ENCODE measurements at regions not wholly inside any gene's neighbourhood (a gene's known extent, or its start where the extent isn't known, plus 50 kb on each side); places are given as distances from the start of the nearest gene placed in this dataset.

GRCh38 chr1:87840767-87841166 lies 512.1 kb downstream of the LMO4 start:
- intact Hi-C loops (cut with micrococcal nuclease; ENCODE audit: unreplicated experiment), result no loop called here

GRCh38 chr1:87841332-87841731 lies 512.7 kb downstream of the LMO4 start:
- Histone ChIP-seq H3K4me1 (ENCODE audit: insufficient read depth, low read length, poor library complexity, severe bottlenecking) (no peaks in the 10 kb centered on the region), H3K4me2 (ENCODE audit: low read length) (no peak overlapping the region), H3K36me3 (ENCODE audit: insufficient read depth, low read length) (no peaks in the 10 kb centered on the region), H3K79me2 (ENCODE audit: insufficient read depth, low read depth, low read length) (no peaks in the 10 kb centered on the region), H3K9me2 (ENCODE audit: insufficient read depth, low read length) (no peaks in the 10 kb centered on the region), H2AFZ (ENCODE audit: low read length) (no peak overlapping the region), H4K20me1 (ENCODE audit: insufficient read depth, low read length) (no peaks in the 10 kb centered on the region), H3K4me3 (ENCODE audit: low read depth, low read length, poor library complexity, severe bottlenecking) (no peak overlapping the region), H3K27ac (ENCODE audit: low read depth, low read length, poor library complexity, severe bottlenecking) (no peak overlapping the region), H3K9me3 (ENCODE audit: low read length) (no peaks in the 10 kb centered on the region)
- BruUV-seq (replicated peaks), result no TSS peak
- intact Hi-C loops (cut with micrococcal nuclease; ENCODE audit: unreplicated experiment), result no loop called here
- DNase-seq (ENCODE audit: low spot score), result no peak
- POLR2A ChIA-PET, result no interaction called here
- CTCF ChIA-PET (ENCODE audit: unreplicated experiment), result no interaction called here
- TF ChIP-seq CTCF (conservative IDR thresholded peaks at IDR 0.05; ENCODE audit: low read length), result no peak
- TF ChIP-seq EZH2phosphoT487 (IDR thresholded peaks at IDR 0.05; ENCODE audit: borderline replicate concordance, low read depth, low read length), result no peak

More at GRCh38 chr1:87840767-87841166, 512.1 kb downstream of the LMO4 start:
- no peak for DNase-seq (ENCODE audit: low spot score)
- Histone ChIP-seq H4K20me1 (ENCODE audit: insufficient read depth, low read length) (no peaks in the 10 kb centered on the region), H2AFZ (ENCODE audit: low read length) (no peak overlapping the region), H3K4me3 (ENCODE audit: low read depth, low read length, poor library complexity, severe bottlenecking) (no peak overlapping the region), H3K4me1 (ENCODE audit: insufficient read depth, low read length, poor library complexity, severe bottlenecking) (no peaks in the 10 kb centered on the region), H3K4me2 (ENCODE audit: low read length) (no peak overlapping the region), H3K9me2 (ENCODE audit: insufficient read depth, low read length) (no peaks in the 10 kb centered on the region), H3K79me2 (ENCODE audit: insufficient read depth, low read depth, low read length) (no peaks in the 10 kb centered on the region), H3K9me3 (ENCODE audit: low read length) (no peaks in the 10 kb centered on the region), H3K27ac (ENCODE audit: low read depth, low read length, poor library complexity, severe bottlenecking) (no peak overlapping the region), H3K36me3 (ENCODE audit: insufficient read depth, low read length) (no peaks in the 10 kb centered on the region)
- TF ChIP-seq CTCF (conservative IDR thresholded peaks at IDR 0.05; ENCODE audit: low read length), result no peak
- TF ChIP-seq EZH2phosphoT487 (IDR thresholded peaks at IDR 0.05; ENCODE audit: borderline replicate concordance, low read depth, low read length), result no peak
- ChIA-PET CTCF (ENCODE audit: unreplicated experiment) (no interaction called here), POLR2A (no interaction called here)
- no TSS peak for BruUV-seq (replicated peaks)

GRCh38 chr1:87842156-87842555 lies 513.5 kb downstream of the LMO4 start:
- no peak for DNase-seq (ENCODE audit: low spot score)
- H2AFZ ChIP-seq (ENCODE audit: low read length), result no peak overlapping the region
- TF ChIP-seq EZH2phosphoT487 (IDR thresholded peaks at IDR 0.05; ENCODE audit: borderline replicate concordance, low read depth, low read length), result no peak
- no peak for TF ChIP-seq CTCF (conservative IDR thresholded peaks at IDR 0.05; ENCODE audit: low read length)
- no peak overlapping the region for H3K4me3 ChIP-seq (ENCODE audit: low read depth, low read length, poor library complexity, severe bottlenecking)
- ChIA-PET POLR2A (no interaction called here), CTCF (ENCODE audit: unreplicated experiment) (no interaction called here)
- H3K4me1 ChIP-seq (ENCODE audit: insufficient read depth, low read length, poor library complexity, severe bottlenecking), result no peaks in the 10 kb centered on the region
- no peak overlapping the region for H3K27ac ChIP-seq (ENCODE audit: low read depth, low read length, poor library complexity, severe bottlenecking)
- no peaks in the 10 kb centered on the region for H3K36me3 ChIP-seq (ENCODE audit: insufficient read depth, low read length)
- no TSS peak for BruUV-seq (replicated peaks)
- no peaks in the 10 kb centered on the region for H3K9me3 ChIP-seq (ENCODE audit: low read length)
- H3K79me2 ChIP-seq (ENCODE audit: insufficient read depth, low read depth, low read length), result no peaks in the 10 kb centered on the region
- H3K4me2 ChIP-seq (ENCODE audit: low read length), result no peak overlapping the region
- H4K20me1 ChIP-seq (ENCODE audit: insufficient read depth, low read length), result no peaks in the 10 kb centered on the region
- intact Hi-C loops (cut with micrococcal nuclease; ENCODE audit: unreplicated experiment), result no loop called here
- H3K9me2 ChIP-seq (ENCODE audit: insufficient read depth, low read length), result no peaks in the 10 kb centered on the region

Data from OCI-LY7 (cell line).